NCI-H1417 (cell line): ENCODE measurements at regions not wholly inside any gene's neighbourhood (a gene's known extent, or its start where the extent isn't known, plus 50 kb on each side); places are given as distances from the start of the nearest gene placed in this dataset.

ENCODE experiments used
- DNase-seq, 3 experiments: peaks; one replicate each; lab custom pipeline; 2025; lab: John Stamatoyannopoulos, UW

DNA sequence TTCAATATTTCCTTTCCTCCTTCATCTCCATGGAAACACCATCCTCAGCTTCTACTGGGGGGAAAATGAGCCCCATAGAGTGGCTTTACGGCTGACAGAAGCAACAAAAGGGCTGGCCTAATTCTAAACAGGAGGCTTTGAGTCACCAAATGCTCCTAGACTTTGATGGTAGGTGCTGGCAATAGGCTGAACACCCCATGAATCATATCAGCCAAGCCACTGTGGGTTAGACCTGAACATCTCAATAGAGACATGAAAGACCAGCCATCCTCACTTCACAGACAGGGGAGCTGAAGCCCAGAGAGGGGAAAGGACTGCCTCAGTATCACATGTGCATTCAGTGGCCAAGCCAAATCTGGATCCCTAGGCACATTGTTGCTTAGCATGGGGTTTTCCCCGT lies 107.6 kb downstream of the AMER1 start:
- DNase-seq, result no peak

DNA sequence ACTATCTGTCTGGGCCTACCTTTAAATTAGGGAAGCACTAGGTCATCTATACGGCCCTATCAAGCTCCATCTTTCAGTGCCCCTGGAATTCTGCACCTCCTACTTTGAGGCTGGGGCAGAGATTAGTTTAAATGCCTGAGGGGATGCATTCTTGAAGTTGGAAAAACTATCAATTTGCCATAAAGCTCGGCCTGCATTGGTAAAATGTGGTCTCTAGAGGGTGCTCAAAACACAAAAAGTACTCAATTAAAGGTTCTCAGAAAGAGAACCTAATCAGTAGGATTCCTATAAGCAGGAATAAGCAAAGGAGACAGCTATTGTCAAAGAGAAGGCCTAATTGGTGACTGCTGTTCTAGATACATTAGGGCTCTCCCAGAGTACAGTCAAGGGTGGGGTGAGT lies 111.7 kb downstream of the AMER1 start:
- DNase-seq, result peak in 2 of 3 experiments; percentile 13 to 60
